Mesenchymal stem cell (in vitro differentiated cells and primary cell): ENCODE measurements at regions not wholly inside any gene's neighbourhood (a gene's known extent, or its start where the extent isn't known, plus 50 kb on each side); places are given as distances from the start of the nearest gene placed in this dataset.
A peak's percentile ranks its signal among the peaks of the same experiment; 100 is the strongest.

ENCODE experiments used
- DNase-seq: peaks from one replicate; pipeline ENCODE4 v3.0.0-alpha.2; 2013
- H2AFZ ChIP-seq: one replicate; pipeline ENCODE4 v1.6.1; 2013; ENCODE audit warnings: low read depth, mild to moderate bottlenecking, control low read depth, inconsistent platforms, low read length, moderate library complexity
- H2AK5ac ChIP-seq: 2 replicates; pipeline ENCODE4 v1.6.1; 2013; ENCODE audit warnings: low read length, moderate library complexity, mild to moderate bottlenecking, inconsistent platforms; ENCODE audit not compliant: severe bottlenecking
- H2BK120ac ChIP-seq: one replicate; pipeline ENCODE4 v1.6.1; 2013; ENCODE audit warnings: low read depth, mild to moderate bottlenecking, inconsistent platforms, low read length, moderate library complexity
- H2BK12ac ChIP-seq, 2 experiments: one replicate each; pipeline ENCODE4 v1.6.1; 2013; ENCODE audit warnings: inconsistent platforms in 2 of 2, low read length in 2 of 2, mild to moderate bottlenecking in 2 of 2, moderate library complexity in 2 of 2, control low read depth in 1 of 2
- H2BK15ac ChIP-seq: one replicate; pipeline ENCODE4 v1.6.1; 2013; ENCODE audit warnings: mild to moderate bottlenecking, low read depth, inconsistent platforms; ENCODE audit not compliant: poor library complexity, severe bottlenecking
- H2BK5ac ChIP-seq: 2 replicates; pipeline ENCODE4 v1.6.1; 2013; ENCODE audit warnings: low read depth, mild to moderate bottlenecking, low read length, control low read depth, inconsistent platforms; ENCODE audit not compliant: poor library complexity, severe bottlenecking
- H3K14ac ChIP-seq, 2 experiments: one replicate each; pipeline ENCODE4 v1.6.1; 2013; ENCODE audit warnings: inconsistent platforms in 2 of 2, low read length in 2 of 2, control low read depth in 1 of 2, mild to moderate bottlenecking in 1 of 2, moderate library complexity in 1 of 2
- H3K18ac ChIP-seq, 2 experiments: one replicate each; pipeline ENCODE4 v1.6.1; 2013; ENCODE audit warnings: inconsistent platforms in 2 of 2, low read length in 2 of 2, control low read depth in 1 of 2, low read depth in 1 of 2, mild to moderate bottlenecking in 1 of 2
- H3K23ac ChIP-seq, 2 experiments: one replicate each; pipeline ENCODE4 v1.6.1; 2013; ENCODE audit warnings: inconsistent platforms in 2 of 2, low read length in 2 of 2, mild to moderate bottlenecking in 2 of 2, moderate library complexity in 2 of 2, control low read depth in 1 of 2
- H3K27ac ChIP-seq: 2 replicates; pipeline ENCODE4 v1.5.1; 2013; ENCODE audit warnings: mild to moderate bottlenecking, moderate library complexity, low read length, control low read depth, inconsistent platforms; ENCODE audit not compliant: poor library complexity, severe bottlenecking
- H3K27me3 ChIP-seq, 2 experiments: 2 replicates each; pipeline versions ENCODE4 v1.6.1 to v1.7.0; 2013; ENCODE audit warnings: low read length in 2 of 2, mild to moderate bottlenecking in 2 of 2, moderate library complexity in 2 of 2, control low read depth in 1 of 2, inconsistent platforms in 1 of 2; ENCODE audit not compliant: control insufficient read depth in 1 of 2, insufficient read depth in 1 of 2
- H3K36me3 ChIP-seq, 2 experiments: 2 replicates each; pipeline versions ENCODE4 v1.6.1 to v1.7.0; 2013; ENCODE audit warnings: low read length in 2 of 2, control low read depth in 1 of 2, inconsistent platforms in 1 of 2, low read depth in 1 of 2, mild to moderate bottlenecking in 1 of 2; ENCODE audit not compliant: insufficient read depth in 2 of 2, control insufficient read depth in 1 of 2
- H3K4ac ChIP-seq, 2 experiments: one replicate each; pipeline ENCODE4 v1.6.1; 2013; ENCODE audit warnings: inconsistent platforms in 2 of 2, low read length in 2 of 2, mild to moderate bottlenecking in 2 of 2, moderate library complexity in 2 of 2, control low read depth in 1 of 2, low read depth in 1 of 2
- H3K4me1 ChIP-seq: 2 replicates; pipeline ENCODE4 v1.6.1; 2013; ENCODE audit warnings: low read depth, low read length, control low read depth; ENCODE audit not compliant: control insufficient read depth, insufficient read depth
- H3K4me2 ChIP-seq: 2 replicates; pipeline ENCODE4 v1.6.1; 2013; ENCODE audit warnings: low read length, mild to moderate bottlenecking, inconsistent platforms; ENCODE audit not compliant: poor library complexity, severe bottlenecking
- H3K4me3 ChIP-seq, 2 experiments: 2 replicates each; pipeline versions ENCODE4 v1.5.1 to v1.7.0; 2013; ENCODE audit warnings: low read length in 2 of 2, mild to moderate bottlenecking in 2 of 2, control low read depth in 1 of 2, low read depth in 1 of 2; ENCODE audit not compliant: insufficient read depth in 1 of 2
- H3K79me1 ChIP-seq: replicated peaks from 2 replicates; pipeline ENCODE4 v1.6.1; 2013; ENCODE audit warnings: mild to moderate bottlenecking, control low read depth, low read length, inconsistent platforms; ENCODE audit not compliant: poor library complexity, severe bottlenecking
- H3K9ac ChIP-seq: 2 replicates; pipeline ENCODE4 v1.7.0; 2013; ENCODE audit warnings: mild to moderate bottlenecking, low read length, moderate library complexity
- H3K9me3 ChIP-seq: 2 replicates; pipeline ENCODE4 v1.7.0; 2013; ENCODE audit warnings: mild to moderate bottlenecking, low read length; ENCODE audit not compliant: control insufficient read depth
- H4K8ac ChIP-seq: one replicate; pipeline ENCODE4 v1.6.1; 2013; ENCODE audit warnings: inconsistent platforms, mild to moderate bottlenecking, low read length, moderate library complexity
- H4K91ac ChIP-seq: one replicate; pipeline ENCODE4 v1.6.1; 2013; ENCODE audit warnings: mild to moderate bottlenecking, low read length, inconsistent platforms
- WGBS: methylation state at CpG from one replicate; pipeline ENCODE4 v1.1.7; 2013; ENCODE audit warnings: mixed read lengths; 5-methylcytosine and 5-hydroxymethylcytosine counted together

DNA sequence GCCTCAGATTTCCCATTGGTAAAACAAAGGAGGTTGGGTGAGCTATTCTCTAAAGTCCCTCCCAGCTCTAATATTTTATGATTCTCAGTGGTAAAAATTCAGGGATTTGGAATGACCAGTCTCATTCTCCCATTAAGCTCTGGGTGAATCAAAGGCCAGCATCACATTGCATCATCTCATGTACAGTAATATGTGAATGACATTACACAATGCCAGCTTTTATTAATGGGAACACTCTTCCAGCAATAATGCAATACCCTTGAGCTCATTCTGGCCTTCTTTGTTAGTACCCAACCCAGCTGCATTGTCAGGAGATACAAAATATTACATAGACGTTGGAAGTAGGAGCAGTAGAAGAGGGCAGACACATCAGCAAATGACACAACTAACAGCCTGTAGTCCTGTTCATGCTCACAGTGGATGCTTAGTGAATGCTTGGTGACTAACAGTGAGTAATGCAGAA lies 100.0 kb upstream of the EGR2 start:
- no peaks in the 10 kb centered on the region for H3K9me3 ChIP-seq
- no peak overlapping the region for H2BK120ac ChIP-seq
- H3K18ac ChIP-seq = no peak overlapping the region
- peaks cover 2% of the 10 kb centered on the region for H3K4me1 ChIP-seq
- no peak overlapping the region for H2AFZ ChIP-seq
- no peak overlapping the region for H2AK5ac ChIP-seq
- H3K27me3 ChIP-seq = no peaks in the 10 kb centered on the region
- no CpG with 5 or more reads among the region's 1 CpG for WGBS
- no peak overlapping the region for H4K91ac ChIP-seq
- H3K9ac ChIP-seq = no peak overlapping the region
- H3K14ac ChIP-seq = no peak overlapping the region
- H2BK15ac ChIP-seq = no peak overlapping the region
- no peak overlapping the region for H4K8ac ChIP-seq
- no peak overlapping the region for H2BK12ac ChIP-seq
- no peak overlapping the region for H3K4me3 ChIP-seq
- no peak overlapping the region for H2BK5ac ChIP-seq
- H3K36me3 ChIP-seq = no peaks in the 10 kb centered on the region
- H3K4ac ChIP-seq = no peak overlapping the region
- no peaks in the 10 kb centered on the region for H3K79me1 ChIP-seq
- peak; percentile 13 for DNase-seq
- H3K23ac ChIP-seq = no peak overlapping the region
- no peak overlapping the region for H3K4me2 ChIP-seq
- H3K27ac ChIP-seq = no peak overlapping the region

DNA sequence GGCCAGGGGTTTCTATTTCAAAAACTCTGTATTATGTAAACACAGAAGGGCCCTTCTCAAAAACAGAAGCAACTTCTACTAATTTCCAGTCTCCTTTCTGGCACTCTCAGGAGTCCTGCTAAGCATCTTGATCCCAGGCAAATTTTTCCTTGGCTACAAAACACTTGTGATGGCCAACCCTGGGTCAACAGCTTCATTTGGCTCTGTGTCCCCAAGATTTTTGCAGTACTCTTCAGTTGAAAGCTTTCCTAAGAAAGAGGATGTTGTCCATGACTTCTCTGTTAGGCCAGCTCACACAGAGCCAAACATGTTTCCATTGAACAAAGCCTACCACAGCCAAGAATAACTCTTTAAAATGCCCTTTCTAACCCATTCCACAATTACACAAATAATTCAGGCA lies 99.0 kb upstream of the EGR2 start:
- Histone ChIP-seq H2AFZ (no peak overlapping the region), H3K18ac (no peak overlapping the region), H3K23ac (no peak overlapping the region)

DNA sequence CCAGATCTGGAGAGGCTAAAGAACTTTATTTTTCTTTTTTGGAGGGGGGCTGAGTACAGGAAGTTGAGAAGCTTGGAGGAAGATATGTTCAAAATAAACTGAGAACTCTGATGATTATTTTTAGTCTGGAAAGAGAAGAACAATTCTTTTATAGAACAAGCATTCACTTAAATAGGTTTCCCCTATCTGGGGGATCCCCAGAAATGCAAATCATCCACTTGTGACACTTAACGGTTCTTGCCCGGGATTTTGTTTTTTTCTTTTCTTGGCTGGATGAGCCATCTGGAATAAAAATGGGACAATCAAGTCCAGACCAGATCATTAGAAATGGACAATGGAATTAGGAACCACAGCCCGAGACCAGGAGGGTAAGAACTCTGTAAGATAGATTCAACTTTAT lies 95.9 kb upstream of the EGR2 start:
- Histone ChIP-seq H2AK5ac (no peak overlapping the region), H3K9me3 (no peaks in the 10 kb centered on the region), H3K4ac (no peak overlapping the region), H2BK12ac (no peak overlapping the region), H3K18ac (no peak overlapping the region), H3K4me1 (peaks cover 2% of the 10 kb centered on the region), H3K27ac (no peak overlapping the region), H4K8ac (no peak overlapping the region), H4K91ac (no peak overlapping the region), H3K27me3 (no peaks in the 10 kb centered on the region), H2BK5ac (no peak overlapping the region), H3K4me2 (no peak overlapping the region), H2AFZ (no peak overlapping the region), H2BK120ac (no peak overlapping the region), H3K36me3 (no peaks in the 10 kb centered on the region), H3K14ac (no peak overlapping the region), H3K23ac (no peak overlapping the region), H3K4me3 (no peak overlapping the region), H3K79me1 (no peaks in the 10 kb centered on the region), H2BK15ac (no peak overlapping the region), H3K9ac (peak overlapping the region; percentile 27)
- 100% methylated on average over 2 of the region's 3 CpGs for WGBS
- DNase-seq = no peak

More for the DNA sequence above, 99.0 kb upstream of the EGR2 start:
- Histone ChIP-seq H3K9ac (no peak overlapping the region), H3K4me2 (no peak overlapping the region), H4K91ac (no peak overlapping the region), H3K4me1 (peaks cover 2% of the 10 kb centered on the region), H2BK5ac (no peak overlapping the region), H3K4ac (no peak overlapping the region), H3K27me3 (no peaks in the 10 kb centered on the region), H4K8ac (no peak overlapping the region), H2AK5ac (no peak overlapping the region), H2BK120ac (no peak overlapping the region), H2BK12ac (no peak overlapping the region), H3K9me3 (no peaks in the 10 kb centered on the region), H3K27ac (no peak overlapping the region), H3K36me3 (no peaks in the 10 kb centered on the region), H3K4me3 (no peak overlapping the region), H2BK15ac (no peak overlapping the region), H3K79me1 (no peaks in the 10 kb centered on the region), H3K14ac (no peak overlapping the region)
- DNase-seq = no peak

DNA sequence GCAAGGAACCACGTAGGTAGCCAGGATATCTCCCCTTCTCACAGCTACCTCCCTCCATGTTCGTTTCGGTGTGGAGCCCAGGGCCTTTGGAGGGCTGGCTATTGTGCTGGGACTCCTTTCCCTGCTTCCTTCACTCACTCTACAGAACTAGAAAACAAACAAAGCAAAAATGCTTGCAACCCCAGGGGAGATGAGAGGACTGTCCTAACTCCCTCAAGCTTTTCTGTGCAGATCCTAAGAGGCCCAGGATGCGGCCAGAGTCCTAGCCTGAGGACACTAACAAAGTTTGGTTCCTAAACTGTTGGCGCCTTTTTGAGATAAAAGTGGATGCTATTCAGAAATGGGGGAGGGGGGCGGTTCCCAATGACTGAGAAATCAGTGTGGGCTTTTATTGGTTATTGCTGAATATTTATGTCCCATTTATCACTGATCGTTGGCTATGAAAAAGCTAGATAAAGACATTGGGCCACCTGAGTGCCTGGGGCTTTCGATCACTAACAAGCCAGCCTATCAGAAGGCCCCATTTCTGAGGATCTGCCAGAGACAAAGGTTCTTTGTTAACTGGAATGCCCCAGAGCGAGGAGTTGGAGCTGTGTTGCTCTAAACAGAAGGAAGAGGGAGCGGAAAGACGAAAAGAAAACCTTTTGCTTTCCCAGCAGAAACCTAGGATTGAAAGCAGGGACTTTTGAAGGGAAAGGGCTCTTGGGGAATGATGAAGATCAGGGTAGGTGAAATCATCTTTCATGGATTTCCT lies 95.2 kb upstream of the EGR2 start:
- Histone ChIP-seq H4K8ac (no peak overlapping the region), H2AK5ac (no peak overlapping the region), H3K4ac (no peak overlapping the region), H2AFZ (no peak overlapping the region), H3K27me3 (peaks cover 0 to 4% of the 10 kb centered on the region in 2 experiments), H3K36me3 (no peaks in the 10 kb centered on the region), H3K4me2 (no peak overlapping the region), H2BK120ac (no peak overlapping the region), H3K18ac (no peak overlapping the region), H3K14ac (no peak overlapping the region), H3K4me3 (no peak overlapping the region), H3K9me3 (no peaks in the 10 kb centered on the region), H3K4me1 (no peaks in the 10 kb centered on the region), H2BK5ac (no peak overlapping the region), H4K91ac (no peak overlapping the region), H3K9ac (peak overlapping the region; percentile 27), H2BK15ac (no peak overlapping the region), H3K27ac (no peak overlapping the region), H2BK12ac (no peak overlapping the region), H3K23ac (no peak overlapping the region), H3K79me1 (no peaks in the 10 kb centered on the region)
- DNase-seq = no peak
- 73% methylated on average over 11 of the region's 11 CpGs for WGBS
